Left cardiac atrium (tissue), 4 donors: ENCODE measurements at regions not wholly inside any gene's neighbourhood (a gene's known extent, or its start where the extent isn't known, plus 50 kb on each side); places are given as distances from the start of the nearest gene placed in this dataset.

Experiments
- ATAC-seq, 2 donors: fragments of 200-7000 bp; cut with Tn5 transposase; one replicate each; pipeline ENCODE4 v1.9.1; 2020; ENCODE audit warnings: mild to moderate bottlenecking in 2 of 2, moderate library complexity in 2 of 2
- DNase-seq: peaks from one replicate; pipeline ENCODE4 v3.0.0-alpha.2; 2020
- intact Hi-C, 2 donors: fragments of 100-400 bp; cut with DNase I; formaldehyde crosslinking; loops; one replicate each; pipeline versions ENCODE4 v1.14.1 to v1.15.1; 2022 to 2023
- donor health status: DM: no; HTN: yes; CAD: no.
- donor health status: DM: no; HTN: yes; CAD: no; lungs with severe emphysema.
- donor health status: DM: yes; HTN: yes; CAD: no.
- donor health status: Dilated cardiomyopathy.

- peak in 1 of 2 donors; percentile 46 for ATAC-seq
- intact Hi-C loops: no loop called here
- no peak for DNase-seq
These were observed 192.7 kb downstream of the BUD13 start for GRCh38 chr11:116579857-116580727.

DNA sequence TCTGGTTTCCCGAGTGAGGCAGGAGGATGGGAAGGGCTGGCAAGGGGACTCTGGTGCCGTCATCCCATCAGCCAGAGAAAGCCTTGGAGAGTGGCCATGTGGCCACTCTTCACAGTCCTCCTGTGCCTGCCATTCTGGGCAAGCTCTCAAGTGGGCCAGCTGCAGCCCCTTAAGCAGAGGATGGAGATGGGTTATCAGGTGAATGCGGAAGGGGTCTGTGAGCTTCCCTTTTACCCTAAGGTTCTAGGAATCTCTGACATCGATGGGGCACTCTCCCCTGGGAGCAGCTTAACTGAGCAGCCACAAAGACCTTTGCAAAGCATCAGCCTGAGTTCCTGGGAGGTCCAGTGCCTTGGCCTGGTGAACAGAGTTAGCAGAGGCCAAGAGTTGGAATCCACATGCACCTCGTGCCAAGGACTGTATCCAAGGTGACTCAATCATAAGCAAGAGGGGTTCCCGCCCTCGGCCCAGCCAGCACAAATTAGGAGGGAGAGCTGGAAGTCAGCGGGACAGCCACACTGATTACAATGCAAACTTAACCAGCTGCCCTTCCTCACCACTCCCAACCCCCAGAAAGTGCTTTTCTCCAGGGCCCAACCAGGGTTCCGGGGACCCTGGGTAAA is 193.6 kb downstream of the BUD13 start:
- ATAC-seq (peak in 1 of 2 donors; percentile 89), DNase-seq (peak; percentile 63)
- intact Hi-C loops: no loop called here

DNA sequence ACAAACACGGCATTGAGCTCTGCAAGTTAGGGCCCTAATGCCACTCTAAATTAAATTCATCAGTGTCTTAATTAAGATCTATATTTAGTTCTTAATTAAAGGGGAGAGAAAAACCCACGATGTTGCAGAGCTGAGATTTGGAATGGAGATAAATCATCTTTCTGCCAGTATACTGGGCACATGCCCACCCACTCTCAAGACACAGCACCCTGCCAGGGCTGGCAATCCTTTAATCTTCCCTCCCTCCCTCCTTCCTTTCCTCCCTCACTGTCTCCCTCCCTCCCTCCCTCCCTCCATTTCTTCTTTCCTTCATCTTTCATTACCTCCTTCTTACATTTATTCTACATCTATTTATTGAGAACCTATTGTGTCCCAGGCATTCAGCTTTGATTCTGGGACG is 194.8 kb downstream of the BUD13 start:
- no peak for DNase-seq

GRCh38 chr11:116577273-116577672 is 195.5 kb downstream of the BUD13 start:
- peak in 1 of 2 donors; percentile 37 for ATAC-seq

More for the DNA sequence above, 194.8 kb downstream of the BUD13 start:
- intact Hi-C loops: no loop called here
- no peak for ATAC-seq

GRCh38 chr11:116576526-116576925 is 196.3 kb downstream of the BUD13 start:
- ATAC-seq (no peak), DNase-seq (no peak)
- intact Hi-C loops: no loop called here

More at GRCh38 chr11:116577273-116577672, 195.5 kb downstream of the BUD13 start:
- intact Hi-C loops: no loop called here
- no peak for DNase-seq

DNA sequence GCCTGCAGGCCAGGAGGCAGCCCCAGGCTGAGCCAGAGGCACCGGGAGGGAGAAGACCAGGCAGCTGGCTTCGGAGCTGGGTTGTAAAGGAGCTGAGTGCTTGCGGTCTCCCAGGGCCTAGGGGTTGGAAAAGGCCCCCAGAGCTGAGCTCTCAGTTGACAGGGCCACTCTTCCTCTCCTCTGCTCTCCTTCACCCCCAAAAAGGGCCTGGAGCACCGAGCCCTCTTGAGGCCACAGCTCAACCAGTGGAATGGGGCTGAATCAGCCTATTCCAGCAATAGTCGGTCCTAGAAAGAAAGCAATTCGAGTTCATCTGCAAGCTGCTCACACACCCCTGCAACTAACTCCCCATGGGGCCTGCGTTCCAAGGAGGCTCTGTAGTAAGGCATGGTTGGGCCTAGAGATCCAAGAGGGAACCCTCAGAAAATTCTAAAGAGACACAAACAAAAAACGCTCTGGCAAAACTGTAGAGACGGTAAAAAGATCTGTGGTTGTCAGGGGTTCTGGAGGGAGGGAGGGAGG is 205.0 kb downstream of the BUD13 start:
- intact Hi-C loops: no loop called here
- DNase-seq: no peak
- ATAC-seq: no peak

- intact Hi-C loops: no loop called here
- no peak for ATAC-seq
- DNase-seq: no peak
These were observed 209.1 kb downstream of the BUD13 start for GRCh38 chr11:116563712-116564047.

DNA sequence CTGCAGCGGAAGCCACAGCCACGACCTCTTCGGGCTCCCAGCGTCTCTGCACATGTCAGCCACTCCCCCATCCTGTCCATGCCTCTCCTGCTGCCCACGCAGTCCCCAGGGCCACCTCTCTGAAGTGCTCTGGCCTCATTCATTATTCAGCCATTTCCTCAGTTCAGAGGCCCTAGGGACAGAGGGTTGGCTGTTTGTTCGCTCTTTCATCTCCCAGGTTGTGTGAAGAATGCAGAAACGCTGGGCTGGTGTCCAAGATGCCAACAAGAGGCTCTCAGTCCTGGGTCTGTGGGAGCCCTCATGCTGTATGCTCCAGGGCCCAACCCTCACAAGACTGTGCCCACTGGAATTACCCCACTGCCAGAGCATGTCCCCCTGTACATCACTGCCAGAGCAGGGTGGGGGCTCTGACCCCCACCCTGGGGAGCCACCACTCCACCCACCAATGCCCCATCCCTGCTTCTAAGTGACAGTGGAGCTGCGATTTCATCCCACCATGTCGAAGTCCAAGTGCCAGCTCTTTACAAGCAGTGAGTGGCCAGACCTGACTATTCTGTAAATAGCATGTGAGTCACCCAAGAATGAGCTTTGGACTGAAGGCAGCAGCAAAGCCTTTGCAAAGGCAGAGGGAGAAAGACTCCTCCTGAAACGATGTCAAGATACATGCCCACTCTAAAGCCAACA is 209.6 kb downstream of the BUD13 start:
- peak; percentile 80 to 89 for ATAC-seq
- intact Hi-C loops: no loop called here

GRCh38 chr11:116560589-116560988 is 212.2 kb downstream of the BUD13 start:
- intact Hi-C loops: no loop called here
- no peak for DNase-seq
- ATAC-seq: no peak

More for the DNA sequence above, 209.6 kb downstream of the BUD13 start:
- DNase-seq: no peak

GRCh38 chr11:116558504-116559211 is 214.1 kb downstream of the BUD13 start:
- DNase-seq (no peak), ATAC-seq (no peak)
- intact Hi-C loops: no loop called here

DNA sequence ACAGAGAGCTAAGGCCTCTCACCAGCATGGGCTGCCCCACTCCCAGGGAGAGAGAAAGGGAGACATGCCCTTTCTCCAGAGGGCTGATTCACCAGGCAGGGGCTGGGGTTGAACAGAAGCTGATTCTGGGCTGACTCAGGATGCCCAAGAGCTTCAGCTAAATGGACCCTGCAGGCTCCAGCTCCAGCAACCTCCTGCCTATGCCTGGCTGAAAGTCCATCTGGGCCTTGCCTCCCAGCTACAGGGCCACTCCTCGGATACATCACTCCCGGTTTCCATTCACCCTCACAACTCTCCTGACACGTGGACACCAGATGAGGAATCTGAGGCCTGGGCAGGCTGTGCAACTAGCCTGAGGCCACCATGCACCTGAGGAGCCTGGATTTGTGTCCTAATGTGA is 215.5 kb downstream of the BUD13 start:
- no peak for ATAC-seq
- intact Hi-C loops: no loop called here
- no peak for DNase-seq

- intact Hi-C loops: no loop called here
- DNase-seq: no peak
- ATAC-seq: no peak
These were observed 216.3 kb downstream of the BUD13 start for GRCh38 chr11:116556483-116556882.

DNA sequence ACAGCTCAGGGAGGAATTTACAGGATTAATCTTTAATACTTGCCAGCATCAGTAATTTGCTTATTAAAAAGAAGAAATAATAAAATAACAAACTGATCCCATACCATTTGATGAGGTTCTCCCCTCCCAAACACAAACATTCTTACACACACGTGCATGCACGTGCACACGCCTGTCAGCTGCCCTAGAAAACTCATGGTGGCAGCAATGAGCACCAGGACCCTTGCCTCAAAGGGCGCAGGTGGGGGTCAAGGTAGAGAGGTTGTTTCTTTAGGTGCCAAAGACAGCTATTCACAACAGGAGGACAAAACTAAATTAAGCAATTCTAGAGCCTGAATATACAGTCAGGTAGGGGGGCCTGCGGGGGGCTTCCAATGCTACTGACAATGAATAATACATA is 219.3 kb downstream of the BUD13 start:
- ATAC-seq: no peak
- no peak for DNase-seq
- intact Hi-C loops: no loop called here

- ATAC-seq (no peak), DNase-seq (no peak)
- intact Hi-C loops: no loop called here
These were observed 221.2 kb downstream of the BUD13 start for GRCh38 chr11:116551576-116551975.

DNA sequence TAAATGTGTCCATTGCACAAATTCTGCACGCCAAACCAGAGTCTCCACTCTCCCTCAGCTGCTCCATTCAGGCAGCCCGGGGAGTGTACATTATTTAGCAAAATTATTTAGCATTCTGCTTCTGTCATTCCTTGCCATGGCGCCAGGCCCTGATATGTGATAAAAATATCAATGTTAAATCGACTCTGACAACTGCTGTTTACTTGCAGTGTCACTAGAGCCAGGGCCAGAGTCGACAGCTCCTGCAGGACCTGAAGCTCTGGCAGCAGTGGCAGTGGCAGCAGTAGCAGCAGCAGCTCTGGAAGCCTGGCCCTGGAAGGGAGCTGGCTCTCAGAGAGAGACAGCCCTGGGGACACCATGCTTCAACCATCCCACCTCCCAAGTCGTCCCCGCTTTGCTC is 224.5 kb downstream of the BUD13 start:
- DNase-seq (no peak), ATAC-seq (no peak)
- intact Hi-C loops: no loop called here

GRCh38 chr11:116547571-116547970 is 225.2 kb downstream of the BUD13 start:
- intact Hi-C loops: no loop called here
- DNase-seq (no peak), ATAC-seq (no peak)

- no peak for DNase-seq
- ATAC-seq: no peak
- intact Hi-C loops: no loop called here
These were observed 226.9 kb downstream of the BUD13 start for GRCh38 chr11:116545912-116546311.

- intact Hi-C loops: no loop called here
- ATAC-seq (no peak), DNase-seq (no peak)
These were observed 228.1 kb downstream of the BUD13 start for GRCh38 chr11:116544721-116545120.

- intact Hi-C loops: no loop called here
- DNase-seq (no peak), ATAC-seq (no peak)
These were observed 228.8 kb downstream of the BUD13 start for GRCh38 chr11:116543911-116544475.
